Mucosa of descending colon (tissue), 3 donors: ENCODE measurements at regions not wholly inside any gene's neighbourhood (a gene's known extent, or its start where the extent isn't known, plus 50 kb on each side); places are given as distances from the start of the nearest gene placed in this dataset.
A peak's percentile ranks its signal among the peaks of the same experiment; 100 is the strongest.
"Not testable (repeated sequence)": the region's sequence is repeated elsewhere in the genome, so short reads cannot be mapped to it uniquely, and the experiment has no call there.

Experiments used
- ATAC-seq: fragments of 200-7000 bp; cut with Tn5 transposase; one replicate; pipeline ENCODE4 v1.9.1; 2020; ENCODE audit warnings: mild to moderate bottlenecking, moderate library complexity
- DNase-seq, 3 donors: peaks; one replicate each; pipeline ENCODE4 v3.0.0-alpha.2; 2020
- H3K36me3 ChIP-seq: fragments of 200-600 bp; one replicate; pipeline ENCODE4 v1.8.0; 2021; ENCODE audit warnings: low read depth, mild to moderate bottlenecking
- H3K4me1 ChIP-seq: fragments of 200-600 bp; one replicate; pipeline ENCODE4 v1.8.0; 2021; ENCODE audit warnings: low read depth, mild to moderate bottlenecking
- H3K4me3 ChIP-seq: fragments of 200-600 bp; one replicate; pipeline ENCODE4 v1.8.0; 2021; ENCODE audit warnings: mild to moderate bottlenecking
- H3K9me3 ChIP-seq: fragments of 200-600 bp; one replicate; pipeline ENCODE4 v1.8.0; 2021; ENCODE audit warnings: mild to moderate bottlenecking
- CTCF ChIP-seq: fragments of 200-600 bp; IDR thresholded peaks from one replicate; pipeline ENCODE4 v1.8.0; 2022; ENCODE audit warnings: antibody characterized with exemption, mild to moderate bottlenecking
- intact Hi-C, 2 donors: fragments of 100-400 bp; cut with DNase I in 1 of 2; cut with micrococcal nuclease in 1 of 2; formaldehyde crosslinking; loops; one replicate each; pipeline versions ENCODE4 v1.11.0 to v1.11.1; 2022; cut with DNase I, micrococcal nuclease
- donor health status: DM: no; HTN: no; CAD: no; lungs with moderate emphysema.
- donor health status: DM: no; HTN: no; CAD: no.
- donor health status: DM: no; HTN: yes; CAD: no.

- Histone ChIP-seq H3K9me3 (no peaks in the 10 kb centered on the region), H3K36me3 (no peaks in the 10 kb centered on the region), H3K4me3 (no peak overlapping the region), H3K4me1 (no peaks in the 10 kb centered on the region)
- ATAC-seq (no peak), DNase-seq (no peak)
- intact Hi-C loops: no loop called here
- no peak for TF ChIP-seq CTCF
These were observed 758.1 kb downstream of the SH3BGRL start for GRCh38 chrX:81959964-81960363.

GRCh38 chrX:81974413-81974812 lies 772.5 kb downstream of the SH3BGRL start:
- DNase-seq, H3K36me3 ChIP-seq, ATAC-seq, H3K9me3 ChIP-seq, intact Hi-C loops, H3K4me1 ChIP-seq, H3K4me3 ChIP-seq: not testable (repeated sequence)

- Histone ChIP-seq H3K36me3 (no peaks in the 10 kb centered on the region), H3K4me3 (no peak overlapping the region), H3K4me1 (no peaks in the 10 kb centered on the region), H3K9me3 (no peaks in the 10 kb centered on the region)
- intact Hi-C loops: no loop called here
- TF ChIP-seq CTCF: no peak
- ATAC-seq (no peak), DNase-seq (no peak)
These were observed 778.1 kb downstream of the SH3BGRL start for GRCh38 chrX:81979806-81980515.

- H3K9me3 ChIP-seq, H3K4me1 ChIP-seq, intact Hi-C loops, ATAC-seq, DNase-seq, H3K4me3 ChIP-seq, H3K36me3 ChIP-seq: not testable (repeated sequence)
These were observed 785.3 kb downstream of the SH3BGRL start for GRCh38 chrX:81987217-81987616.

- ATAC-seq (no peak), DNase-seq (peak in 1 of 3 donors; percentile 13)
- no peaks in the 10 kb centered on the region for H3K9me3 ChIP-seq
- intact Hi-C loops: no loop called here
- no peak overlapping the region for H3K4me3 ChIP-seq
- no peak for TF ChIP-seq CTCF
- H3K4me1 ChIP-seq: no peaks in the 10 kb centered on the region
- no peaks in the 10 kb centered on the region for H3K36me3 ChIP-seq
These were observed 794.3 kb downstream of the SH3BGRL start for GRCh38 chrX:81996166-81996565.

- Histone ChIP-seq H3K4me1 (no peaks in the 10 kb centered on the region), H3K4me3 (no peak overlapping the region), H3K36me3 (no peaks in the 10 kb centered on the region), H3K9me3 (no peaks in the 10 kb centered on the region)
- ATAC-seq: no peak
- intact Hi-C loops: no loop called here
- no peak for TF ChIP-seq CTCF
- no peak for DNase-seq
These were observed 827.8 kb downstream of the SH3BGRL start for GRCh38 chrX:82029571-82030218.
